ENCODE measurements at regions not wholly inside any gene's neighbourhood (a gene's known extent, or its start where the extent isn't known, plus 50 kb on each side); places are given as distances from the start of the nearest gene placed in this dataset.

GRCh38 chr6:25172819-25173218 lies 106.4 kb upstream of the CARMIL1 start:
- no peak for ATAC-seq (replicated peaks)

GRCh38 chr6:25173246-25173645 lies 105.9 kb upstream of the CARMIL1 start:
- no peak overlapping the region for H3K27ac Mint-ChIP-seq

More at GRCh38 chr6:25172819-25173218, 106.4 kb upstream of the CARMIL1 start:
- H3K27ac Mint-ChIP-seq: no peak overlapping the region
- no peak for DNase-seq
- H3K4me3 Mint-ChIP-seq: no peak overlapping the region
- no peaks in the 10 kb centered on the region for H3K36me3 Mint-ChIP-seq (ENCODE audit: insufficient read depth)
- no peaks in the 10 kb centered on the region for H3K9me3 Mint-ChIP-seq
- no peaks in the 10 kb centered on the region for H3K27me3 Mint-ChIP-seq
- no peaks in the 10 kb centered on the region for H3K4me1 Mint-ChIP-seq (ENCODE audit: low read depth in 2 of 2)

GRCh38 chr6:25173951-25174474 lies 105.2 kb upstream of the CARMIL1 start:
- Mint-ChIP-seq H3K27ac (no peak overlapping the region), H3K9me3 (no peaks in the 10 kb centered on the region), H3K27me3 (no peaks in the 10 kb centered on the region), H3K36me3 (ENCODE audit: insufficient read depth) (no peaks in the 10 kb centered on the region), H3K4me3 (no peak overlapping the region), H3K4me1 (ENCODE audit: low read depth in 2 of 2) (no peaks in the 10 kb centered on the region)
- DNase-seq (no peak), ATAC-seq (replicated peaks) (no peak)

More at GRCh38 chr6:25173246-25173645, 105.9 kb upstream of the CARMIL1 start:
- DNase-seq (no peak), ATAC-seq (replicated peaks) (no peak)
- Mint-ChIP-seq H3K4me1 (ENCODE audit: low read depth in 2 of 2) (no peaks in the 10 kb centered on the region), H3K36me3 (ENCODE audit: insufficient read depth) (no peaks in the 10 kb centered on the region), H3K9me3 (no peaks in the 10 kb centered on the region), H3K27me3 (no peaks in the 10 kb centered on the region), H3K4me3 (no peak overlapping the region)

- Mint-ChIP-seq H3K27me3 (no peaks in the 10 kb centered on the region), H3K4me1 (ENCODE audit: low read depth in 2 of 2) (no peaks in the 10 kb centered on the region), H3K27ac (no peak overlapping the region), H3K36me3 (ENCODE audit: insufficient read depth) (no peaks in the 10 kb centered on the region), H3K9me3 (no peaks in the 10 kb centered on the region), H3K4me3 (no peak overlapping the region)
- DNase-seq: no peak
- no peak for ATAC-seq (replicated peaks)
Observed at GRCh38 chr6:25174678-25175077, 104.5 kb upstream of the CARMIL1 start.

- H3K27me3 Mint-ChIP-seq: no peaks in the 10 kb centered on the region
- no peaks in the 10 kb centered on the region for H3K4me1 Mint-ChIP-seq (ENCODE audit: low read depth in 2 of 2)
- H3K9me3 Mint-ChIP-seq: no peaks in the 10 kb centered on the region
- ATAC-seq (replicated peaks) (no peak), DNase-seq (no peak)
- H3K4me3 Mint-ChIP-seq: no peak overlapping the region
- H3K27ac Mint-ChIP-seq: no peak overlapping the region
- H3K36me3 Mint-ChIP-seq (ENCODE audit: insufficient read depth): no peaks in the 10 kb centered on the region
Observed at GRCh38 chr6:25175196-25175595, 104.0 kb upstream of the CARMIL1 start.

- ATAC-seq (replicated peaks): no peak
- H3K27ac Mint-ChIP-seq: no peak overlapping the region
- DNase-seq: no peak
- H3K27me3 Mint-ChIP-seq: no peaks in the 10 kb centered on the region
- no peaks in the 10 kb centered on the region for H3K4me1 Mint-ChIP-seq (ENCODE audit: low read depth in 2 of 2)
- H3K4me3 Mint-ChIP-seq: no peak overlapping the region
- no peaks in the 10 kb centered on the region for H3K36me3 Mint-ChIP-seq (ENCODE audit: insufficient read depth)
- H3K9me3 Mint-ChIP-seq: no peaks in the 10 kb centered on the region
Observed at GRCh38 chr6:25175681-25176080, 103.5 kb upstream of the CARMIL1 start.

GRCh38 chr6:25176466-25176865 lies 102.7 kb upstream of the CARMIL1 start:
- Mint-ChIP-seq H3K4me3 (no peak overlapping the region), H3K9me3 (no peaks in the 10 kb centered on the region), H3K36me3 (ENCODE audit: insufficient read depth) (no peaks in the 10 kb centered on the region), H3K4me1 (ENCODE audit: low read depth in 2 of 2) (no peaks in the 10 kb centered on the region), H3K27me3 (no peaks in the 10 kb centered on the region), H3K27ac (no peak overlapping the region)
- ATAC-seq (replicated peaks): no peak
- DNase-seq: no peak

- Mint-ChIP-seq H3K27me3 (no peaks in the 10 kb centered on the region), H3K9me3 (no peaks in the 10 kb centered on the region), H3K4me3 (no peak overlapping the region), H3K36me3 (ENCODE audit: insufficient read depth) (no peaks in the 10 kb centered on the region), H3K4me1 (ENCODE audit: low read depth in 2 of 2) (no peaks in the 10 kb centered on the region), H3K27ac (no peak overlapping the region)
- ATAC-seq (replicated peaks) (no peak), DNase-seq (no peak)
Observed at GRCh38 chr6:25177500-25178028, 101.6 kb upstream of the CARMIL1 start.

- no peak for ATAC-seq (replicated peaks)
- Mint-ChIP-seq H3K27ac (no peak overlapping the region), H3K4me3 (no peak overlapping the region)
Observed at GRCh38 chr6:25178336-25179035, 100.7 kb upstream of the CARMIL1 start.

GRCh38 chr6:25179051-25179778 lies 100.0 kb upstream of the CARMIL1 start:
- no peak overlapping the region for H3K27ac Mint-ChIP-seq
- no peak overlapping the region for H3K4me3 Mint-ChIP-seq
- no peaks in the 10 kb centered on the region for H3K36me3 Mint-ChIP-seq (ENCODE audit: insufficient read depth)
- no peaks in the 10 kb centered on the region for H3K27me3 Mint-ChIP-seq
- DNase-seq: no peak
- H3K9me3 Mint-ChIP-seq: no peaks in the 10 kb centered on the region
- ATAC-seq (replicated peaks): no peak
- H3K4me1 Mint-ChIP-seq (ENCODE audit: low read depth in 2 of 2): no peaks in the 10 kb centered on the region

More at GRCh38 chr6:25178336-25179035, 100.7 kb upstream of the CARMIL1 start:
- Mint-ChIP-seq H3K27me3 (no peaks in the 10 kb centered on the region), H3K4me1 (ENCODE audit: low read depth in 2 of 2) (no peaks in the 10 kb centered on the region), H3K36me3 (ENCODE audit: insufficient read depth) (no peaks in the 10 kb centered on the region), H3K9me3 (no peaks in the 10 kb centered on the region)
- no peak for DNase-seq

- H3K36me3 Mint-ChIP-seq (ENCODE audit: insufficient read depth): no peaks in the 10 kb centered on the region
- no peaks in the 10 kb centered on the region for H3K27me3 Mint-ChIP-seq
- ATAC-seq (replicated peaks) (no peak), DNase-seq (no peak)
- H3K9me3 Mint-ChIP-seq: no peaks in the 10 kb centered on the region
- no peak overlapping the region for H3K4me3 Mint-ChIP-seq
- no peaks in the 10 kb centered on the region for H3K4me1 Mint-ChIP-seq (ENCODE audit: low read depth in 2 of 2)
- H3K27ac Mint-ChIP-seq: no peak overlapping the region
Observed at GRCh38 chr6:25180630-25181349, 98.4 kb upstream of the CARMIL1 start.

GRCh38 chr6:25181350-25181724 lies 97.8 kb upstream of the CARMIL1 start:
- ATAC-seq (replicated peaks) (no peak), DNase-seq (no peak)
- H3K27me3 Mint-ChIP-seq: peaks cover 0 to 3% of the 10 kb centered on the region in 2 donors
- H3K27ac Mint-ChIP-seq: no peak overlapping the region
- no peaks in the 10 kb centered on the region for H3K36me3 Mint-ChIP-seq (ENCODE audit: insufficient read depth)
- no peak overlapping the region for H3K4me3 Mint-ChIP-seq
- H3K9me3 Mint-ChIP-seq: no peaks in the 10 kb centered on the region
- no peaks in the 10 kb centered on the region for H3K4me1 Mint-ChIP-seq (ENCODE audit: low read depth in 2 of 2)

GRCh38 chr6:25181923-25182322 lies 97.3 kb upstream of the CARMIL1 start:
- DNase-seq: no peak

More at GRCh38 chr6:25181923-25182322, 97.3 kb upstream of the CARMIL1 start:
- H3K9me3 Mint-ChIP-seq: no peaks in the 10 kb centered on the region
- no peaks in the 10 kb centered on the region for H3K36me3 Mint-ChIP-seq (ENCODE audit: insufficient read depth)
- H3K27ac Mint-ChIP-seq: no peak overlapping the region
- H3K4me3 Mint-ChIP-seq: no peak overlapping the region
- H3K27me3 Mint-ChIP-seq: peaks cover 0 to 9% of the 10 kb centered on the region in 2 donors
- no peaks in the 10 kb centered on the region for H3K4me1 Mint-ChIP-seq (ENCODE audit: low read depth in 2 of 2)
- ATAC-seq (replicated peaks): no peak
